Osteoblast (primary cell): ENCODE measurements at regions not wholly inside any gene's neighbourhood (a gene's known extent, or its start where the extent isn't known, plus 50 kb on each side); places are given as distances from the start of the nearest gene placed in this dataset.

Experiments used
- DNase-seq: peaks from one replicate; pipeline ENCODE4 v3.0.0; 2011; ENCODE audit warnings: low spot score, mixed read lengths; ENCODE audit not compliant: insufficient read length; ENCODE audit errors: missing footprints
- H2AFZ ChIP-seq: 2 replicates; pipeline ENCODE4 v1.6.0; 2011; ENCODE audit warnings: mild to moderate bottlenecking, low read length
- H3K27ac ChIP-seq: 2 replicates; pipeline ENCODE4 v1.5.1; 2011; ENCODE audit warnings: mild to moderate bottlenecking, low read depth, low read length, moderate library complexity
- H3K27me3 ChIP-seq: 2 replicates; pipeline ENCODE4 v1.6.0; 2012; ENCODE audit warnings: mild to moderate bottlenecking, control low read depth, inconsistent platforms, low read length, moderate library complexity; ENCODE audit not compliant: insufficient read depth
- H3K36me3 ChIP-seq: 2 replicates; pipeline ENCODE4 v1.5.1; 2011; ENCODE audit warnings: mild to moderate bottlenecking, low read length, control low read depth, moderate library complexity; ENCODE audit not compliant: insufficient read depth
- H3K4me1 ChIP-seq: 2 replicates; pipeline ENCODE4 v1.5.1; 2011; ENCODE audit warnings: mild to moderate bottlenecking, low read length, control low read depth, moderate library complexity; ENCODE audit not compliant: insufficient read depth
- H3K4me2 ChIP-seq: 2 replicates; pipeline ENCODE4 v1.6.0; 2011; ENCODE audit warnings: mild to moderate bottlenecking, low read length; ENCODE audit not compliant: insufficient read depth
- H3K4me3 ChIP-seq: fragments of 200-600 bp; sonication (generic); 3 replicates; pipeline ENCODE4 v1.5.1; 2012; ENCODE audit warnings: mild to moderate bottlenecking, low read length, inconsistent platforms; ENCODE audit not compliant: insufficient read depth
- H3K79me2 ChIP-seq: 2 replicates; pipeline ENCODE4 v1.6.0; 2012; ENCODE audit warnings: mild to moderate bottlenecking, low read length, control low read depth, inconsistent platforms; ENCODE audit not compliant: insufficient read depth
- H3K9me3 ChIP-seq: 2 replicates; pipeline ENCODE4 v1.5.1; 2011; ENCODE audit warnings: low read depth, low read length, control low read depth
- H4K20me1 ChIP-seq: 2 replicates; pipeline ENCODE4 v1.6.0; 2012; ENCODE audit warnings: mild to moderate bottlenecking, low read length, control low read depth; ENCODE audit not compliant: insufficient read depth
- CTCF ChIP-seq: IDR thresholded peaks from 2 replicates; pipeline ENCODE4 v1.5.1; 2011; ENCODE audit warnings: mild to moderate bottlenecking, low read depth, low read length, moderate library complexity; ENCODE audit errors: extremely low read depth

DNA sequence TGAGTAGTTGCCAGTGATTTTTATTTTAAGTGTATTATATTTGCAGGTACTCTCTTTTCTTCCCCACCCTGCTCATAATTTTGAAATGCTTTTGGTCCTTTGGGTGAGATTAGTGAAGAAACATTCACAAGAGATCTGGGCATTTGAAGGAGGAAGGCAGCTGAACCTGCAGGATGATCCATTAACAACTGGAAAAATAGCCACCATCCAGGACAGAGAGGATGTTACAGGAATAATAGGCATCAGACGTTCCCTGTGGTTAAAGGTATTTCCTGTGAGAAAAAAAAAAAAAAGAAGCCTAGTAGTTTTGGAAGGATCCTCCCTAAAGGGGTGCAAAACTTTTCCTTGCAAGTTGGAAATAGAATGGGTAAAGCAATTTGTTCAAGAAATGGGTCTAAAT lies 145.3 kb downstream of the SLC38A4 start:
- Histone ChIP-seq H3K27me3 (no peaks in the 10 kb centered on the region), H3K36me3 (no peaks in the 10 kb centered on the region), H3K4me3 (no peak overlapping the region), H3K4me2 (no peak overlapping the region), H3K4me1 (peaks cover 7% of the 10 kb centered on the region), H3K27ac (no peak overlapping the region), H3K79me2 (no peaks in the 10 kb centered on the region), H4K20me1 (no peaks in the 10 kb centered on the region), H2AFZ (no peak overlapping the region), H3K9me3 (no peaks in the 10 kb centered on the region)
- no peak for DNase-seq
- TF ChIP-seq CTCF: no peak

DNA sequence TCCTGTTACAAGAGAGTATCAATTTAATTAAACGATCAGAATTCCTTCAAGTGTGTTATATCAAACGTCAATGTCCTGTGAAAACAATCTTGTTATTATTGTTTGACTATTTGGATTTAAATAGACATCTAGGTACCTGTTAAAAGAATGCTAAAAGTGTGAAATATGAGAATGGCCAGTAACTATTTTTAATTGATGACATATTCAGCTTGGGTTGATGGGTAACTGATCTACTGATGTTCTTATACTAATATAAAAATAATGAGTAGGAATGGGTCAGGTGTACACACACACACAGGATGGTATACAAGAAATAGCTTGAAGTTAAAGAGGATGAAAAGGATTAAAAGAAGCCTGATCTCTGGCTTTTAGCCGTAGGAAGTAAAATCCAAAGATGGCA lies 146.0 kb downstream of the SLC38A4 start:
- Histone ChIP-seq H3K4me3 (no peak overlapping the region), H3K9me3 (no peaks in the 10 kb centered on the region), H3K79me2 (no peaks in the 10 kb centered on the region), H2AFZ (no peak overlapping the region), H4K20me1 (no peaks in the 10 kb centered on the region), H3K27me3 (no peaks in the 10 kb centered on the region), H3K36me3 (no peaks in the 10 kb centered on the region), H3K27ac (no peak overlapping the region), H3K4me1 (peaks cover 14% of the 10 kb centered on the region), H3K4me2 (no peak overlapping the region)
- no peak for DNase-seq
- TF ChIP-seq CTCF: no peak

DNA sequence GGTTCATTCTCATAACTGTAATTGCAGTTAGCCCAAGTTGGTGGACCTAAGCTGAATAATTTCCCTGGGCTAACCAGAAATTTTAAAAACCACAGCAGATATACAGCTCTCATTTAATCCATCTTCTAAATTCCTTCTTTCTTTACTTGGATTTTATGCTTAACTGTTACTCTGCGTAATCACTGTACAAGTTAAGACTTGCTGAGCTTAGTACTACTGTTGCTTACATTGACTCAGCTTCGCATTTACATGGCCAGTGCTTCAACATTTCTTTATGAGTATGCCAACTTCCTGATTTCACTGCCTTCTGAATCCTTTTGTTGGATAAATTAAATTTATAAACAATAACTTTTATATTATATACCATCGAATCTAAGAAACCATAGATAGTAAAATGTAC lies 147.4 kb downstream of the SLC38A4 start:
- Histone ChIP-seq H3K4me2 (no peak overlapping the region), H4K20me1 (no peaks in the 10 kb centered on the region), H3K27me3 (no peaks in the 10 kb centered on the region), H3K4me3 (no peak overlapping the region), H2AFZ (no peak overlapping the region), H3K36me3 (no peaks in the 10 kb centered on the region), H3K9me3 (no peaks in the 10 kb centered on the region), H3K27ac (no peak overlapping the region), H3K4me1 (peaks cover 16% of the 10 kb centered on the region), H3K79me2 (no peaks in the 10 kb centered on the region)
- DNase-seq: no peak
- no peak for TF ChIP-seq CTCF

DNA sequence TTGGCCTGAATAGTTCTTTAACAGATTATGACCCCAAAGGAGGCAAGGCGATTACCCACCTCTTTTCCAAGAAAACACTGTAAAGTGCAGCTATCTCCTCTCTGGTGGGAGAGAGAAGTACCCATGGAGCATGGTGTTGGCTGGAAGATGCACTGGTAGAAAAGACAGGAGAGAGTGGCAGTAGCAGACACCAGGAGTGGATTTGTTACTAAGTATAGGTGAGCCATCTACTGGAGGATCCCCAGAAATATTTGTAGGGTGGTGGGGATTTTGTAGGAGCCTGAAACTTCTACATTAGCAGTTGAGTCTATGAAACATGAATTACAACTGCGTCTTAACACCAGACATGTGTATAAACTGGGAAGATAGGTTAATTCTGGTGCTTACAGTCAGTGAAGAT lies 148.0 kb downstream of the SLC38A4 start:
- H3K27ac ChIP-seq: no peak overlapping the region
- no peak overlapping the region for H3K4me3 ChIP-seq
- no peak for DNase-seq
- no peaks in the 10 kb centered on the region for H3K27me3 ChIP-seq
- H2AFZ ChIP-seq: no peak overlapping the region
- H4K20me1 ChIP-seq: no peaks in the 10 kb centered on the region
- H3K4me1 ChIP-seq: peaks cover 16% of the 10 kb centered on the region
- no peaks in the 10 kb centered on the region for H3K9me3 ChIP-seq
- no peaks in the 10 kb centered on the region for H3K36me3 ChIP-seq
- no peak overlapping the region for H3K4me2 ChIP-seq
- TF ChIP-seq CTCF: peak; percentile 34
- no peaks in the 10 kb centered on the region for H3K79me2 ChIP-seq
